ENCODE measurements at regions not wholly inside any gene's neighbourhood (a gene's known extent, or its start where the extent isn't known, plus 50 kb on each side); places are given as distances from the start of the nearest gene placed in this dataset.
"Not testable (repeated sequence)": the region's sequence is repeated elsewhere in the genome, so short reads cannot be mapped to it uniquely, and the experiment has no call there.

DNA sequence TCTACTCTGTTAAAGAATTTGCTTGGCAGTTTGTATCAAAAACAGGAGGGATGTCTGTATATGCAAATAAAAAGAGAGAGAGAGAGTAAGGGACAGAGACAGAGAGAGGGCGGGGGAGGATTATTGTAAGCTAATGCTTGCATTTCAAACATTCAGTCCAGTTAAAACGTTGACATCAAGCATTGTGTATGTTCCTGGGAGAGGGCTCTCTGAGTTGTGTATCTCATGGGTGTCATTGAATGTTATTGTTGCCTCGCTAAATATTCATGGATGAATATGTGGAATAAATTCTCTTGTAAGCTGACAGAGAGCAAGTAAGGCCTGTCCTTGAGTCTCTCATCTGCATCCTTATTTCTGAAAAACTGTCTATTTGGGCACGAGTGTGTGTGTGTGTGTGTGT is 78.8 kb upstream of the VRK1 start:
- H3K79me2 ChIP-seq (ENCODE audit: insufficient read depth, low read length), result no peaks in the 10 kb centered on the region
- H4K91ac ChIP-seq (ENCODE audit: insufficient read length, low read depth, low read length), result no peak overlapping the region
- H3K27ac ChIP-seq (ENCODE audit: insufficient read length, low read depth, low read length), result no peak overlapping the region
- H3K9ac ChIP-seq (ENCODE audit: extremely low read depth, insufficient read length, low read length), result no peak overlapping the region
- H2AK5ac ChIP-seq (ENCODE audit: insufficient read length, low read length), result no peak overlapping the region
- Mint-ChIP-seq H3K27ac (peak overlapping the region in 1 of 3 experiments; percentile 23; a peak in 1 of 7 replicates), H3K4me1 (peaks cover 3 to 16% of the 10 kb centered on the region in 2 experiments), H3K9me3 (no peaks in the 10 kb centered on the region), H3K36me3 (ENCODE audit: insufficient read depth in 1 of 3, low read depth in 3 of 3) (no peaks in the 10 kb centered on the region), H3K27me3 (ENCODE audit: low read depth) (peaks cover 29% of the 10 kb centered on the region), H3K4me3 (no peak overlapping the region)
- H3K4ac ChIP-seq (ENCODE audit: low read depth, low read length), result no peak overlapping the region
- WGBS (ENCODE audit: extremely low coverage, insufficient read length, low lambda C conversion rate), result no CpG with 5 or more reads among the region's 4 CpGs
- H4K20me1 ChIP-seq (ENCODE audit: control insufficient read depth, insufficient read depth, insufficient read length), result no peaks in the 10 kb centered on the region
- no peak overlapping the region for H2BK120ac ChIP-seq (ENCODE audit: low read depth, low read length, poor library complexity, severe bottlenecking)
- H4K5ac ChIP-seq (ENCODE audit: insufficient read length, low read depth, low read length), result no peak overlapping the region
- H3T11ph ChIP-seq (ENCODE audit: low read length), result no peak overlapping the region
- no peaks in the 10 kb centered on the region for H3K9me3 ChIP-seq (ENCODE audit: control insufficient read depth, low read depth, low read length)
- no peaks in the 10 kb centered on the region; the same call in 1 of the 2 replicates for H3K4me1 ChIP-seq (ENCODE audit: insufficient read depth, low read length)
- no peaks in the 10 kb centered on the region for H3K79me1 ChIP-seq (ENCODE audit: insufficient read depth, low read depth, low read length, poor library complexity, severe bottlenecking)
- H2BK20ac ChIP-seq (ENCODE audit: low read depth, low read length, poor library complexity, severe bottlenecking), result no peak overlapping the region
- no peak overlapping the region for H3K18ac ChIP-seq (ENCODE audit: insufficient read length, low read depth, low read length)
- no peak overlapping the region for H3K14ac ChIP-seq (ENCODE audit: insufficient read depth, low read length)
- H3K4me2 ChIP-seq (ENCODE audit: insufficient read depth, insufficient read length, low read length), result no peak overlapping the region
- H3K27me3 ChIP-seq (ENCODE audit: insufficient read depth, low read length), result no peaks in the 10 kb centered on the region
- no peak overlapping the region for H2AFZ ChIP-seq (ENCODE audit: low read length)
- no peak for DNase-seq
- TF ChIP-seq, protein P1, sequence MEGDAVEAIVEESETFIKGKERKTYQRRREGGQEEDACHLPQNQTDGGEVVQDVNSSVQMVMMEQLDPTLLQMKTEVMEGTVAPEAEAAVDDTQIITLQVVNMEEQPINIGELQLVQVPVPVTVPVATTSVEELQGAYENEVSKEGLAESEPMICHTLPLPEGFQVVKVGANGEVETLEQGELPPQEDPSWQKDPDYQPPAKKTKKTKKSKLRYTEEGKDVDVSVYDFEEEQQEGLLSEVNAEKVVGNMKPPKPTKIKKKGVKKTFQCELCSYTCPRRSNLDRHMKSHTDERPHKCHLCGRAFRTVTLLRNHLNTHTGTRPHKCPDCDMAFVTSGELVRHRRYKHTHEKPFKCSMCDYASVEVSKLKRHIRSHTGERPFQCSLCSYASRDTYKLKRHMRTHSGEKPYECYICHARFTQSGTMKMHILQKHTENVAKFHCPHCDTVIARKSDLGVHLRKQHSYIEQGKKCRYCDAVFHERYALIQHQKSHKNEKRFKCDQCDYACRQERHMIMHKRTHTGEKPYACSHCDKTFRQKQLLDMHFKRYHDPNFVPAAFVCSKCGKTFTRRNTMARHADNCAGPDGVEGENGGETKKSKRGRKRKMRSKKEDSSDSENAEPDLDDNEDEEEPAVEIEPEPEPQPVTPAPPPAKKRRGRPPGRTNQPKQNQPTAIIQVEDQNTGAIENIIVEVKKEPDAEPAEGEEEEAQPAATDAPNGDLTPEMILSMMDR (conservative IDR thresholded peaks at IDR 0.05), result no peak
- H3K23ac ChIP-seq (ENCODE audit: insufficient read length, low read depth, low read length), result no peak overlapping the region
- H2BK5ac ChIP-seq (ENCODE audit: insufficient read length, low read length), result no peak overlapping the region
- H2BK12ac ChIP-seq (ENCODE audit: insufficient read length, low read depth, low read length), result no peak overlapping the region
- H3K23me2 ChIP-seq (ENCODE audit: insufficient read length, low read depth, low read length, poor library complexity, severe bottlenecking), result no peaks in the 10 kb centered on the region
- H4K8ac ChIP-seq (replicated peaks; ENCODE audit: insufficient read length, low read depth, low read length), result no peak overlapping the region
- no peak overlapping the region for H2BK15ac ChIP-seq (ENCODE audit: low read depth, low read length)
- H3K56ac ChIP-seq (ENCODE audit: insufficient read length, low read depth, low read length), result no peak overlapping the region

DNA sequence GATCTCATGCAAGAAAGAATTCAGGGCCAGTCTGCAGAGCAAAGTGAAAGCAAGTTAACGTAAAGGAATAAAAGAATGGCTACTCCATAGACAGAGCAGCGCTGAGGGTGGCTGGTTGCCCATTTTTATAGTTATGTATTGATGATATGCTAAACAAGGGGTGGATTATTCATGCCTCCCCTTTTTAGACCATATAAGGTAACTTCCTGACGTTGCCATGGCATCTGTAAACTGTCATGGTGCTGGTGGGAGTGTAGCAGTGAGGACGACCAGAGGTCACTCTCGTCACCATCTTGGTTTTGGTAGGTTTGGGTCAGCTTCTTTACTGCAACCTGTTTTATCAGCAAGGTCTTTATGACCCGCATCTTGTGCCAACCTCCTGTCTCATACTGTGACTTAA is 76.5 kb upstream of the VRK1 start:
- H3K4me3 Mint-ChIP-seq, result not testable (repeated sequence)

More for the DNA sequence above, 76.5 kb upstream of the VRK1 start:
- H3K9ac ChIP-seq (ENCODE audit: extremely low read depth, insufficient read length, low read length); H2BK15ac ChIP-seq (ENCODE audit: low read depth, low read length); H3K56ac ChIP-seq (ENCODE audit: insufficient read length, low read depth, low read length); H2AFZ ChIP-seq (ENCODE audit: low read length); H3K18ac ChIP-seq (ENCODE audit: insufficient read length, low read depth, low read length); H2AK5ac ChIP-seq (ENCODE audit: insufficient read length, low read length); H3K79me1 ChIP-seq (ENCODE audit: insufficient read depth, low read depth, low read length, poor library complexity, severe bottlenecking); H3K4ac ChIP-seq (ENCODE audit: low read depth, low read length); H3K4me2 ChIP-seq (ENCODE audit: insufficient read depth, insufficient read length, low read length); H2BK20ac ChIP-seq (ENCODE audit: low read depth, low read length, poor library complexity, severe bottlenecking); H3K27ac Mint-ChIP-seq; H2BK5ac ChIP-seq (ENCODE audit: insufficient read length, low read length); DNase-seq; H3K27ac ChIP-seq (ENCODE audit: insufficient read length, low read depth, low read length); H3K36me3 Mint-ChIP-seq (ENCODE audit: insufficient read depth in 1 of 3, low read depth in 3 of 3); H2BK12ac ChIP-seq (ENCODE audit: insufficient read length, low read depth, low read length); H3K9me3 Mint-ChIP-seq; H4K8ac ChIP-seq (replicated peaks; ENCODE audit: insufficient read length, low read depth, low read length); H3K9me3 ChIP-seq (ENCODE audit: control insufficient read depth, low read depth, low read length); H3K23me2 ChIP-seq (ENCODE audit: insufficient read length, low read depth, low read length, poor library complexity, severe bottlenecking); H3K14ac ChIP-seq (ENCODE audit: insufficient read depth, low read length); H3K79me2 ChIP-seq (ENCODE audit: insufficient read depth, low read length); H3T11ph ChIP-seq (ENCODE audit: low read length); H4K20me1 ChIP-seq (ENCODE audit: control insufficient read depth, insufficient read depth, insufficient read length); H2BK120ac ChIP-seq (ENCODE audit: low read depth, low read length, poor library complexity, severe bottlenecking); H3K4me1 ChIP-seq (ENCODE audit: insufficient read depth, low read length); H4K5ac ChIP-seq (ENCODE audit: insufficient read length, low read depth, low read length); H3K27me3 ChIP-seq (ENCODE audit: insufficient read depth, low read length); H4K91ac ChIP-seq (ENCODE audit: insufficient read length, low read depth, low read length); H3K23ac ChIP-seq (ENCODE audit: insufficient read length, low read depth, low read length): not testable (repeated sequence)
- Mint-ChIP-seq H3K27me3 (ENCODE audit: low read depth) (peaks cover 39% of the 10 kb centered on the region), H3K4me1 (peaks cover 0 to 11% of the 10 kb centered on the region in 2 experiments)
- no CpG with 5 or more reads among the region's 6 CpGs for WGBS (ENCODE audit: extremely low coverage, insufficient read length, low lambda C conversion rate)

Data from H9 (cell line).